ENCODE measurements at regions not wholly inside any gene's neighbourhood (a gene's known extent, or its start where the extent isn't known, plus 50 kb on each side); places are given as distances from the start of the nearest gene placed in this dataset.

- Mint-ChIP-seq H3K27me3 (peaks cover 11% of the 10 kb centered on the region), H3K4me3 (no peak overlapping the region)
Measured at GRCh38 chr1:25109531-25109951, 122.8 kb downstream of the SYF2 start.

GRCh38 chr1:25107643-25108010 lies 124.7 kb downstream of the SYF2 start:
- H3K27ac Mint-ChIP-seq = no peak overlapping the region
- peaks cover 12% of the 10 kb centered on the region for H3K36me3 Mint-ChIP-seq (ENCODE audit: low read depth)
- H3K27me3 Mint-ChIP-seq = peaks cover 12% of the 10 kb centered on the region
- H3K4me1 Mint-ChIP-seq = peaks cover 27% of the 10 kb centered on the region
- CTCF ChIA-PET = interaction anchor here (0.9 to 1.6 kb wide), 2 partner anchors 167 to 260 kb away, joined by 3 to 6 read pairs; no protein-coding TSS in a partner anchor
- no peak overlapping the region for H3K4me3 Mint-ChIP-seq
- peaks cover 16% of the 10 kb centered on the region for H3K9me3 Mint-ChIP-seq
- no peak for DNase-seq
- POLR2A ChIA-PET = no interaction called here

More at GRCh38 chr1:25109531-25109951, 122.8 kb downstream of the SYF2 start:
- ChIA-PET CTCF (no interaction called here), POLR2A (no interaction called here)
- DNase-seq = peak; percentile 31
- Mint-ChIP-seq H3K27ac (peak overlapping the region; percentile 76), H3K4me1 (peaks cover 27% of the 10 kb centered on the region), H3K9me3 (peaks cover 16% of the 10 kb centered on the region), H3K36me3 (ENCODE audit: low read depth) (peaks cover 12% of the 10 kb centered on the region)

GRCh38 chr1:25106976-25107642 lies 125.2 kb downstream of the SYF2 start:
- ChIA-PET CTCF (interaction anchor here (1.6 kb wide), 1 partner anchor 260 kb away, joined by 6 read pairs; no protein-coding TSS in a partner anchor), POLR2A (no interaction called here)
- H3K27me3 Mint-ChIP-seq = peaks cover 12% of the 10 kb centered on the region
- no peak overlapping the region for H3K4me3 Mint-ChIP-seq
- DNase-seq = no peak
- H3K36me3 Mint-ChIP-seq (ENCODE audit: low read depth) = peaks cover 12% of the 10 kb centered on the region
- H3K4me1 Mint-ChIP-seq = peaks cover 30% of the 10 kb centered on the region
- H3K27ac Mint-ChIP-seq = no peak overlapping the region
- peaks cover 16% of the 10 kb centered on the region for H3K9me3 Mint-ChIP-seq

- H3K4me1 Mint-ChIP-seq = peaks cover 35% of the 10 kb centered on the region
Measured at GRCh38 chr1:25106352-25106751, 126.0 kb downstream of the SYF2 start.

GRCh38 chr1:25105836-25106235 lies 126.5 kb downstream of the SYF2 start:
- CTCF ChIA-PET = no interaction called here
- POLR2A ChIA-PET = no interaction called here
- H3K27me3 Mint-ChIP-seq = peaks cover 12% of the 10 kb centered on the region
- no peak overlapping the region for H3K4me3 Mint-ChIP-seq
- H3K36me3 Mint-ChIP-seq (ENCODE audit: low read depth) = peaks cover 12% of the 10 kb centered on the region
- H3K9me3 Mint-ChIP-seq = peaks cover 16% of the 10 kb centered on the region
- H3K27ac Mint-ChIP-seq = no peak overlapping the region
- DNase-seq = no peak
- H3K4me1 Mint-ChIP-seq = peaks cover 39% of the 10 kb centered on the region

More at GRCh38 chr1:25106352-25106751, 126.0 kb downstream of the SYF2 start:
- H3K27me3 Mint-ChIP-seq = peaks cover 12% of the 10 kb centered on the region
- H3K36me3 Mint-ChIP-seq (ENCODE audit: low read depth) = peaks cover 12% of the 10 kb centered on the region
- ChIA-PET POLR2A (no interaction called here), CTCF (interaction anchor here (0.5 to 1.6 kb wide), 2 partner anchors 259 to 287 kb away, joined by 3 to 6 read pairs; no protein-coding TSS in a partner anchor)
- no peak for DNase-seq
- no peak overlapping the region for H3K27ac Mint-ChIP-seq
- no peak overlapping the region for H3K4me3 Mint-ChIP-seq
- H3K9me3 Mint-ChIP-seq = peaks cover 16% of the 10 kb centered on the region

- Mint-ChIP-seq H3K27ac (no peak overlapping the region), H3K4me1 (peaks cover 47% of the 10 kb centered on the region), H3K27me3 (peaks cover 12% of the 10 kb centered on the region), H3K36me3 (ENCODE audit: low read depth) (peaks cover 10% of the 10 kb centered on the region), H3K9me3 (peaks cover 12% of the 10 kb centered on the region), H3K4me3 (no peak overlapping the region)
- CTCF ChIA-PET = interaction anchor here (0.6 kb wide), 1 partner anchor 178 kb away, joined by 6 read pairs; no protein-coding TSS in a partner anchor
- no peak for DNase-seq
- POLR2A ChIA-PET = no interaction called here
Measured at GRCh38 chr1:25104932-25105561, 127.3 kb downstream of the SYF2 start.

GRCh38 chr1:25103164-25103795 lies 129.0 kb downstream of the SYF2 start:
- Mint-ChIP-seq H3K27me3 (peaks cover 12% of the 10 kb centered on the region), H3K36me3 (ENCODE audit: low read depth) (no peaks in the 10 kb centered on the region), H3K27ac (no peak overlapping the region), H3K4me3 (no peak overlapping the region), H3K9me3 (no peaks in the 10 kb centered on the region), H3K4me1 (peaks cover 55% of the 10 kb centered on the region)
- ChIA-PET CTCF (interaction anchor here (0.8 to 1.7 kb wide), 5 partner anchors 15 to 224 kb away, joined by 3 to 7 read pairs (median 4); no protein-coding TSS in a partner anchor), POLR2A (no interaction called here)
- DNase-seq = no peak

GRCh38 chr1:25100151-25100833 lies 132.0 kb downstream of the SYF2 start:
- H3K9me3 Mint-ChIP-seq = peaks cover 2% of the 10 kb centered on the region
- H3K4me1 Mint-ChIP-seq = peaks cover 71% of the 10 kb centered on the region
- DNase-seq = no peak
- peaks cover 12% of the 10 kb centered on the region for H3K27me3 Mint-ChIP-seq
- peak overlapping the region; percentile 52 for H3K4me3 Mint-ChIP-seq
- POLR2A ChIA-PET = no interaction called here
- peaks cover 12% of the 10 kb centered on the region for H3K36me3 Mint-ChIP-seq (ENCODE audit: low read depth)
- CTCF ChIA-PET = interaction anchor here (0.5 to 5.5 kb wide), 7 partner anchors 12 to 252 kb away, joined by 3 to 51 read pairs (median 4); partner anchors contain the start of gene RUNX3
- H3K27ac Mint-ChIP-seq = peak overlapping the region; percentile 89

- H3K36me3 Mint-ChIP-seq (ENCODE audit: low read depth) = peaks cover 16% of the 10 kb centered on the region
- peak; percentile 61 for DNase-seq
- POLR2A ChIA-PET = interaction anchor here (0.7 kb wide), 1 partner anchor 187 kb away, joined by 3 read pairs; no protein-coding TSS in a partner anchor
- peak overlapping the region; percentile 52 for H3K4me3 Mint-ChIP-seq
- peak overlapping the region; percentile 89 for H3K27ac Mint-ChIP-seq
- CTCF ChIA-PET = interaction anchor here (0.5 to 5.5 kb wide), 11 partner anchors 11 to 1527 kb away, joined by 3 to 51 read pairs (median 4); partner anchors contain the start of gene RUNX3
- H3K4me1 Mint-ChIP-seq = peaks cover 75% of the 10 kb centered on the region
- H3K9me3 Mint-ChIP-seq = peaks cover 4% of the 10 kb centered on the region
- peaks cover 9% of the 10 kb centered on the region for H3K27me3 Mint-ChIP-seq
Measured at GRCh38 chr1:25099343-25099951, 132.9 kb downstream of the SYF2 start.

- no peak for DNase-seq
- ChIA-PET CTCF (interaction anchor here (0.5 to 5.5 kb wide), 9 partner anchors 13 to 1526 kb away, joined by 3 to 51 read pairs (median 3); partner anchors contain the start of gene RUNX3), POLR2A (no interaction called here)
- Mint-ChIP-seq H3K4me1 (peaks cover 82% of the 10 kb centered on the region), H3K27me3 (peaks cover 5% of the 10 kb centered on the region), H3K36me3 (ENCODE audit: low read depth) (peaks cover 23% of the 10 kb centered on the region), H3K27ac (peak overlapping the region; percentile 89), H3K4me3 (peak overlapping the region; percentile 52), H3K9me3 (peaks cover 7% of the 10 kb centered on the region)
Measured at GRCh38 chr1:25098717-25099116, 133.6 kb downstream of the SYF2 start.

- POLR2A ChIA-PET = no interaction called here
- H3K27ac Mint-ChIP-seq = peak overlapping the region; percentile 86
- no peak for DNase-seq
- CTCF ChIA-PET = interaction anchor here (0.8 to 1.6 kb wide), 7 partner anchors 9 to 260 kb away, joined by 3 to 7 read pairs (median 3); no protein-coding TSS in a partner anchor
- H3K36me3 Mint-ChIP-seq (ENCODE audit: low read depth) = peaks cover 27% of the 10 kb centered on the region
- peaks cover 86% of the 10 kb centered on the region for H3K4me1 Mint-ChIP-seq
- H3K27me3 Mint-ChIP-seq = peaks cover 2% of the 10 kb centered on the region
- H3K9me3 Mint-ChIP-seq = peaks cover 7% of the 10 kb centered on the region
- H3K4me3 Mint-ChIP-seq = peak overlapping the region; percentile 52
Measured at GRCh38 chr1:25096307-25097150, 135.8 kb downstream of the SYF2 start.
